OCI-M1 (cell line): ENCODE measurements at regions not wholly inside any gene's neighbourhood (a gene's known extent, or its start where the extent isn't known, plus 50 kb on each side); places are given as distances from the start of the nearest gene placed in this dataset.

Experiments
- DNase-seq: peaks from one replicate; lab custom pipeline; 2025; lab: John Stamatoyannopoulos, UW

DNA sequence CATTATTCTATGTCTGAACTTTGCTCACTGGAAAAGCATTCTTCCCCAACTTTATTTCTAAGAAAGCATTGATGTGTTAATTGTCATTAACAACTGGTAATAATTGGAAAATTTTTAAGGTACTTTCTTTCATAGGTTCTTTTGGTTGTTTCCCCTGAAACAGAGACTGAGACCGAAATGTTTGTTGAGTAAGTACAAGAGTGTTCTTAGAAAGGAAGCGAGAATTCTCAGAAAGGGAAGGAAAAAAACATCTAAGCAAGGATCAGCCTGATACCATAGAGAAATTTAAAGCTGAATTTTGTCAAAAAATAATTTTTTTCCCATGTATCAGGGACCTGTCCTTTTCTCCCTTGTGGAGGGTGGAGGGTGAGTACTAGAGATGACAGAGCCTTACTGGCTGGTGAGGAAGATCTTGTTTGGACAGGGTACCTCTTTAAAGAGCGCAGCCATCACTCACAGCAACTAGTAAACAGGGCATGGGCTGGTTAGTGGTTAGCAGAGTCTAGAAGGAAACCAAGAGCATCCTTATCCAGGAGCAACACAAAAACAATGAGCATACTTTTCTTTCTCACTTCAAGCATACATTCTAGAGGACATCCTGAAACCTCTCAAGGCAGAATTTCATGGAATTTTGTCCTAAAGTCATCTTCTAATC lies 898.5 kb downstream of the DNAH5 start:
- peak; percentile 16 for DNase-seq

DNA sequence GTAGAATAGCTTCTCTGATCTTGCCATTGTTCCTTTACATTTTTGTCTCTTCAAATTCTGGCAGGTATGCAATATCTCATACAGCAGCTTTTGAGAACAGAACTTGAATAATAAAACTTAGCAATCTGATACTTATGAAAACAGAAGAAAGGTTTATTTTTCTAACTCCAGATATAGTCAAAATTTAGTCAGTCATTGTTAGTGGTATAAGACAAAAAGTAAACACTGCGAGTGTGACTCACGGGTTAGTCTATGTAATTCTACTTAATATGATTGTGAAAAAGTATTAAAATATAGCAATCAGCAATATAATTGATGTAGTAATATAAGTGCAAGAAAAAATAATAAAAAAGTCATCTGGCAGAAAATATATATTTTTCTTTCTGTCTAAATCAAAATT lies 910.4 kb downstream of the DNAH5 start:
- DNase-seq, result no peak

DNA sequence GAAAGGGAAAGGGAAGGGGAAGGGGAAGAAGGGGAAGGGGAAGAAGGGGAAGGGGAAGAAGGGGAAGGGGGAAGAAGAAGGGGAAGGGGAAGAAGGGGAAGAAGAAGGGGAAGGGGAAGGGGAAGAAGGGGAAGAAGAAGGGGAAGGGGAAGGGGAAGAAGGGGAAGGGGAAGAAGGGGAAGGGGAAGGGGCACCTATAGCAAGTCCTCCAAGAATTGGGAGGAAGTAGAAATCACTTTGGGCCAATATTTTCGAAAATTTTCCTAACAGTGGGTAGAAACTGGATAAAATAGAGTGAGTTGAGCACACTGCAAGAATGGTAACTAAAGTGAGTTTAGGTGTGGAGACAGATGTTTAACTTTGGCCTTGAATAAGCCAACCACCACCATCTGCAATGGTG lies 915.3 kb downstream of the DNAH5 start:
- no peak for DNase-seq

DNA sequence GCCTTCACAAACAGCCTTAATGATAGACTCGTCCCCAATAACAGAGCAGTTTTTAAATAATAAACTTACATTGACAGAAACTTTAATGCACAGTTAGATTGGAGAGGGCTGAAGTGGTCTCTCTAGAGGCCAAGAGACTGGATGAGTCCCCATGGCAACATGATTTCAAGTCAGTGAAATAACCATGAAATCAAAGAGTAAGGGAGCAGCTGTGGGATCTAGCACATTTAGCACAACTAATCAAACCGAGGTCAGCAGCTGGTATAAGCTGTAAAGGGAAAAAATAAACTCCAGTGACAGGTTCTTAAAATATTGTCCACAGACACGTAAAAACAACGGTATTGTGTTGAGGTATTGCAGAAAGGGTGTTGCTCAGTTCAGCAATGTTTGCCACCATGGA lies 916.6 kb downstream of the DNAH5 start:
- DNase-seq, result no peak

DNA sequence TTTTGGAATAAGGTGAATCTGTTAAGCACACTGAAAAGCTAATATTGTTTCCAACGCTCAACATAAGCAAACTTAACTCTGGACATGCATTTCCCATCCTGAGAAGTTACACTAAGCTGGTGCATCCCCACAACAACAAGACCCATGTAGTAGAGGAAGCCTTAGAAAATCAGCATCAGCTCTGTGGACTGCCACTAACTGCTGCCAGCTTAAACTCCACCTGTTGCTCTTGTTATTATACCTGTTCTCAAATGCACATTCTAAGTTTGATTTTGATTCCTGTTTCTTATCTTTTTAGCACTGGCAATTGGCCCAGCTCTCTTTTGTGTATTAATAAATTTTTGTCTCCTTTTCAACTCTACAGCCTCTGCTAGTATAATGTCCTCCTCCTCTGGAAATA lies 924.8 kb downstream of the DNAH5 start:
- no peak for DNase-seq

DNA sequence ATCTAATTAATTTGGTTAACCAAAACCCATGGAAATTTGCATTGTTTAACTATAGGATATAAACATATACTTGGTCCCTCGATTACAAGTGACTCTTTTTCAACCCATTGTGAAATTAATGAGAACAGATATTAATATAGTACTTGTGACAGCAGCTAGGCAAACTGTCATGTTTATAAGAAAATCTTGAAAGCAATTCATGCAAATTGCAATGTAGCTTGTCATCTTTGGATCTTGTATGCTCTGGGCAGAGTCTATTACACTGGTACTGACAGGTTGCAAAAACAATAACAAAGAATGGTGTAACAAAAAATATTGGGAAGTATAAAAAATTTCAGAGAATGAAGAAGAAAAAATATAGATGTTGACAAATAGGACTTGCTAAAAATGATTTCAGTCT lies 941.0 kb downstream of the DNAH5 start:
- DNase-seq, result no peak

DNA sequence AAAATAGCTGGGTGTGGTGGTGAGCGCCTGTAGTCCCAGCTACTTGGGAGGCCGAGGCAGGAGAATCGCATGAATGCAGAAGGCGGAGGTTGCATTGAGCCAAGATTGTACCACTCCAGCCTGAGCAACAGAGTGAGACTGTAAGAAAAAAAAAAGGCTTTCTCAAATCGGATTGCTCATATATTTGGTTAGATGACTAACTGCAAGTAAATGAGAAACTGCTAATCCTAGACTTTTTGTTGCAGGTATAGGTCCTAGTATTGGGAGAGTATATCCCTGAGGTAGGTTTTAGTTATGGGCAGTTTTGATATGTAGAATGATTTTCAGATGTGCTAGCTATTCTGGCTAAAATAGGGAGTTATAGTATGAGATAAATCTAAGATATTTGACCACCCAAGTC lies 944.8 kb downstream of the DNAH5 start:
- no peak for DNase-seq

DNA sequence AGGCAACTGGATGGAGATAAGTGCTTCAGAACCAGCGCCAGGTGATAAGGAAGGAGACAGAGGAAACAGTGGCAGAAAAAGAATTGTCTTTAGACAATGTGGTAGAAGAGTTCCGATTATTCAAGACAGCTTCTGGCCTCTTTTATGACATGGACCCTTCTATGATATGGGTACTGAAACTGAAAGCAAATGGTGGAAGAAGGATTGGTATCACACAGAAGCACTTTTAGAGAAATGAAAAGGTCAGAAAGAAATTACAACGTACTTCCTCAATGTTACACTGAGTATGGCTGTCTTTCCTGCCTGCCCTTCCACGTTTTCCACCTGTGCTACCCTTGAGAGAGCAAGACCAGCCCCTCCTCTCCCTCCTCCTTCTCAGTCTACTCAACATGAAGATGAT lies 959.3 kb downstream of the DNAH5 start:
- DNase-seq, result peak; percentile 11

DNA sequence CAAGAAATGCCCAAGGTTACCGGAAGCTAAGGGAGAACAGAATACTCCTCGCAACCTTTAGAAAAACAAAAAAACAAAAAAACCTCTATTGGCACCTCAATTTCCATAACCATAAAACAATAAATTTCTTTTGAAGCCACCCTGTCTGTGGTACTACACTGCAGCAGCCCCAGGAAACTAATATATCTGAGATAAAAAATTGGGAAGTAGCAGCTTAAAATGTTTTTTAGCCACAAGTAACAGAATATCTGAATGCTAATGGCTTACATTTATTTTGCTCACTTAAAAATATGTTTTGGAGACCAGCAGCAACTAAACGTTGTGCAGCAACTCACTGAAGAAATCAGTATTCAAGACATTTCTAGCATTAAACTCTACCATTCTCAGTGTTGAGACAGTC lies 969.6 kb downstream of the DNAH5 start:
- no peak for DNase-seq

DNA sequence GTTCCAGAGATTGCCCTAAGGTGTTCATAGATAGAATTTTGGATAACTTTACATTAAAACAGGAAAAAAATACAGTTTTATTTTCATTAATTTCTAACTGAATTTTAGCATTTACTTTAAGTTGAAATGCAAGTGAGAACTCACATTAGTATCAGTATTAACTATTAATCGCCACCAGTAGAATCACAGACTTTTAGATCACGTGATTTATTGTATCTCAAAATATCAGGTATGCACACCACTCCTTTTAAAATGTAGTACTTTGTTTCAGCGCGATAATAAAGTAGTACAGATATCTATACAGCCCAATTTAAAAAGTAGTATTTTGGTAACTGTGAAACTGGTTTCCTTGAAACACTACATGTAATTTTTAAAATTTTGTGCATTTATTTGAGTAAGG lies 978.7 kb downstream of the DNAH5 start:
- DNase-seq, result no peak

DNA sequence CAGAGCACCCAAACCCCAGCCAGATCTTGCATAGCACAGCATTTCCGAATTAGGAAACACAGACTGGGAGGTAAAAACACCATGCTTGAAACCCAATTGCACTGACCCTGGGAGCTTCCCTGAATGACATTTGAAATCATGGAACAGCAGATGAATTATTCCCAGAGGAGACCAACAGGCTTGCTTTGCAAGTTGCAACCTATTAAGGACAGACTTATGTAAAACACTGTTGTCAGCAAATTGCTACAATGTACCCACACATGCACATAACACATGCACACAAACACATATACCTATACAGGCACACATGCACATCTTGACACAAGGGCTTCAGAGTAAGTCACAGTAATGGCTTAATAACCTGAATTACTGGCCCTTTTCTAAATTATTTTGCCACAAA lies 984.8 kb downstream of the DNAH5 start:
- no peak for DNase-seq

DNA sequence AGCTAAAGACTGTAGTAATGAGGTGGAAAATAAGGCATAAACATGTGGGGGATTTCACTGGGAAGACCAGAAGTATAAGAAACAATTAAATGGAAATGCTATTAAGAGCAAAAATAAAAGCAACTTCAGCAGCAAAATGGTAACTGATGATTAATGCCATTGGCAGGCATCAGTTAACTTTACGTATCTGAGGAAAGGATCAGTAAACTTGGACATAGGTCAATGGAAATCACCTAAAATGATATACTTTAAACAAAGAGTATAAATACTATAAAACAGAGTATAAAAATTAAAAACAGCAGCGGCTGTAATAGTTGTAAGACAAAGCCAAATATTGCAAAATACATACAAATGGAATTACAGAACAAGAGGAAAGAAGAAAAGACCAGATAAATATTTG lies 992.1 kb downstream of the DNAH5 start:
- no peak for DNase-seq

DNA sequence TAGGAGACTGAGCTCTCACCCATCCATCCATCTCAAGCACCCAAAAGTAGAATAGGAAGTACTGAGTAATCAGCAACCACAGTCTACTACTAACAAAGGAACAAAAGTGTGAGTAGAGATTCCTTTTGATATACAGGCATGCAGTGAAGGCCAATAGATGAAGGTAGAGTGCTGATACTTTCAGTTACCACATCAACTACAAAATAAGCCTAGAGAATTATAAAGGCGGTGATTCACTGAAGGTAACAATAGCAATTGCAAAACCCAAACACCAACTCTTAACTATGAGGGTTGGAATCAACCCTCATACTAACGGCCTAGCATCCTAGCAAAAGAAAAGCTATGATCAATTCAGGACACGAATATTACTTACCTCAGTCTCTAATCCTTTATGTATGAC lies 992.6 kb downstream of the DNAH5 start:
- no peak for DNase-seq

DNA sequence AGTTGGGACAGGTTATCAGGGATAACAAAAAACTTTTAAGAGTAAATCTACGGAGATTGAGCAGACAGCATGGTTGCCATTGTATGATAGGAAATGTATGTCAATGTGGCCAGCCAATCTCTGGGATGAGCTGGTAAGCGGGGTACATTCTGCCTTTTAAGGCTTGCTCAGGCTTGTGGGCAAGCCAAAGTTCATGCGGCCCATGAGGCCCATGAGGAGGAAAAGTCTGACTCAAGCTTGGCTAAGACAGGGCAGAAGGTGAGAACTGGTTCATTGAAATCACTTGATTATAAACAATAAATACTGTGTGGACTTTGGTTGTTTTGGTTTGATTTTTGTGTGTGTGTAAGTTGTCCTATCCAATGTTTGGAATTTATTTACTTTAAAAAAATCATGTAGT lies 997.1 kb downstream of the DNAH5 start:
- no peak for DNase-seq

DNA sequence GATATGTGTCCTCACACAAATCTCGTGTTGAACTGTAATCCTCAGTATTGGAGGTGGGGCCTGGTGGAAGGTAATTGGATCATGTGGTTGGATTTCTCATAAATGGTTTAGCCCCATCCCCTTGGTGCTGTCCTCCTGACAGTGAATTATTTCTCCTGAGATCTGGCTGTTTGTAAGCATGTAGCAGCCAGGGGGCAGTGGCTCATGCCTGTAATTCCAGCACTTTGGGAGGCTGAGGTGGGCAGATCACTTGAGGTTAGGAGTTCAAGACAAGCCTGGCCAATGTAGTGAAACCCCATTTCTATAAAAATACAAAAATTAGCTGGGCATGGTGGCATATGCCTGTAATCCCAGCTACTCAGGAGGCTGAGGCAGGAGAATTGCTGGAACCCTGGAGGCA lies 999.0 kb downstream of the DNAH5 start:
- peak; percentile 17 for DNase-seq

DNA sequence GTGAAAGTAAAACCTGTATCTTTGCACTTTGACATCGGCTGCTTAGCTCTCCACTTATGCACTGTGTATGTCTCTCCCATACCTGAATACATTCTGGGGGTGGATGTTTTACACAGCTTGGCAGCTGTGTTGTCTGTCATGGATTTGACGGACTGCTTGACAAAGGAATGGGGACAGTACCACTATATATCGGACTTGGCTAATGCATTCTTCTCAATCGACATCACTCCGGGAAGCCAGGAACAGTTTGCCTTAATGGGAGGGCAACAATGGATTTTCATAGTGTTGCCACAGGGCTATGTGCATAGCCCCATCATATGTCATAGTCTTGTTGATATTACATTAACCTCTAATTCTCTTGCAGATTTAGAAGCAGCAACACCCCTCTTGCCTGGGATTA lies 1008.3 kb downstream of the DNAH5 start:
- no peak for DNase-seq

DNA sequence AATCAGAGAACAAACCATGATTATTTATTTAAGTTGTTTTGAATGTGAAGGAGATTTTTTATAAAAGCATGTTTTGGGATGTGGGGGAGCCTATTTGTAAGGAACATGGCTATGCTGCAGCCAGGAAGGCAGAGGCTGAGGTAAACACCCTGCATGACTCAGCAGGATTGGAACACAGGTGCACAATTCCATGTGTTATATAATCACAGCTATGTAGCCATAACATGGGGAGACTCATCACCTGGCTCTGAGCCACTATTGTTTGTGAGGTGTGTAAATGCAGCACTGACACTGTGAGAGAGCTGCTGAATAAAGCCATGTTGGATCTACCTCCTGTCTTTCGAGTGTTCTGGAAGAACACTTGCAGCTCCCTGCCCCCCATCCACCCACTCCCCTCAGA lies 1009.8 kb downstream of the DNAH5 start:
- no peak for DNase-seq

DNA sequence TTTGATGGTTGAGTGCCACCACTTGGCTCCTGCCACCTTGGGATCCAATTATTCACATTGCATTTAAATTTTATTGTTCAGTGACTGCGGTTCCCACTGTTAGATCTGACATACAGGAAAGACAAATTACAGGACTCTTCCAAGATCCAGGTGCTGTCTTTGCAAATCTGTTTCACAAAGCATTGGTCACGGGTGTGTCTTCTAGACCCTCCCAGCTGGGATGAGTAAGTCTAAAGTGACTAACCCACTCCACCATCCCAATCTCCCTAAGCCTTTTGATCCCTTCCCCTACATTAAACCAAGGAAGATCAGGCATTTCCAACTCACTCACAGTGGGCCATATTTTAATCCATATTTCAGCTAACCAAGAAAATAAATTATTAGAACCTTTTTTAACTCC lies 1016.3 kb upstream of the CTNND2 start:
- DNase-seq, result no peak

DNA sequence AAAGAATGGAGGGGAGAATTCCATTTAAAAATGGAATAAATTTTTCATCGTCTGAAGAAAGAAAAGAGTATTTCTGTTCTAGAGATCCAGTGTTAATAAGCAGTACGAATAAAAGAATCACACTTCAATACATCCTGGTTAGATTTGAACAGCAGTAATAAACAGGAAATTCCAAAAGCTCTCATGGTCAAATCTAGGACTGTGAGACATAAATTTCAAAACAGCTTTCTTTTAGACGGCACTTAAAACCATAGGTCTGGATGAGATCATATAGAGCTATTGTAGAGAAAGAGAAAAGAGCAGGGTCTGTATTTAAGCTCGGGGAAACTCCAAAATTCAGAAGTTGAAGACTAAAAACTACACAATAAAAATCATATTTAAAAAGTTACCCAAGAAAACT lies 1006.9 kb upstream of the CTNND2 start:
- peak; percentile 44 for DNase-seq

DNA sequence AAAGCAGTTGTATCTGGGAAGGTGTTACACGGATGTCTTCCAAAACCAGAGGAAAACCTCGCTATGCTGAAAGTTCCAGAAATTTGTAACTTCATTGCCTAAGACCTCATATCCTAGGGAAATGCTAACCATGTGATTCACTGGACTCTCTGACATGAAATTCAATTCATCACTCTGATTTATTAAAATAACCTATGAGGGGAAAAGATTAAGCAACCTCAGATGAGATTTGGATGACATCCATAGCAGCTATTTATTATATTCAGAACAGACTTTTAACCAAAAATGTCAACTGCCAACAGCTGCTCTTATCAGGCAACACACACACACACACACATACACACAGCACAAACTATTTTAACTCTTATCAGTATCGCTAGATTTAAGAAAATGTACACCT lies 1006.4 kb upstream of the CTNND2 start:
- peak; percentile 51 for DNase-seq

DNA sequence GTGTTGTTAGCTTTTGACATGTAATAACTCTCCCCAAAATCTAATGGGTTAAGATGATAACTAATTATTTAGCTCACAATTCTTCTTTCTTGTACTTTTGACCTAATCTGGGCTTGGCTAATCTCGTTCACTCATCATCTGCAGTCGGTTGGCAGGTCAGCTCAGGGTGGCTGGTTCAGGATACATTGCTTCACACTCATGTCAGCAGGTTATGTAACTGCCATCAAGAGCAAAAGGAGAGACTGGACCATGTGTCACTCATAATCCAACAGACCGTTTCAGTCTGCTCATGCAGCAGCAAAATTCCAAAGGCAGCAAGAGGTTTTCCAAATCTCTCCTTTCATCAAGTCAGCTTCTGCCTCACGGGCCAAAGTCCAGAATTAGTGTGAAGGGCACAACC lies 998.4 kb upstream of the CTNND2 start:
- no peak for DNase-seq

DNA sequence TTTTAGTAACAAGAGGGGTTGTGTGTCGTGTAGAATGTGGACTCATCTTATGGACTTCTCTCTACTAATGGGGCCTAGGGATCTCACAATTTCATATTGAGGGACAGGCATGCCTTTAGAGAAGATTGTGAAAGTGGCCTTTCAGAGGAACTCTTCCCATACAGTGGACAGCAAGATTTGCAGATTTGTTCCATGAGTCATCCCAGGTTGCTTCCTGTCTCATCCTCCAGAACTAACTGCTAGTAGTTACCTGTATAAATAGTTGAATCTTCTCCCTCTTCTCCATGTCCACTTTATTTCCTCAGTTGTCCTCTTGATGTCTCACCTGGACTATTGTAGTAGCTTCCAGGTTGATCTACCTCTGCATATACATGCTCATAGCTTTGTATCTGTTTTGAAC lies 997.5 kb upstream of the CTNND2 start:
- DNase-seq, result no peak

DNA sequence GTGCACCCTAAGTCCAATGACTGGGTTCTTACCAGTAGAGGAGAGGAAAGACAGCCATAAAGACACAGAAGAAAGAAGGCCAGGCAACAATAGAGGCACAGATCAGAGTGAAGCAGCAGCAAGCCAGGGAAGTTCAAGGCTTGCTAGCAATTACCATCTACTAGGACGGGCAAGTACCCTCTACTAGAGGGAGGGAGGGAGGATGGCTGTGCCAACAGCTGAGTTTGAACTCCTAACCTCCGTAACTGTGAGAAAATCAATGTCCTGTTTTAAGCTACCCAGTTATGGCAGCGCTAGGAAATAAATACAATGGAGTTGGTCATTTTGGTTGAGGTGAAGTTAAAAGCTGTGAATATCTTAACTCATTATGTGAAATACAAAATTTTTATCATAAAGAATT lies 991.8 kb upstream of the CTNND2 start:
- DNase-seq, result no peak

DNA sequence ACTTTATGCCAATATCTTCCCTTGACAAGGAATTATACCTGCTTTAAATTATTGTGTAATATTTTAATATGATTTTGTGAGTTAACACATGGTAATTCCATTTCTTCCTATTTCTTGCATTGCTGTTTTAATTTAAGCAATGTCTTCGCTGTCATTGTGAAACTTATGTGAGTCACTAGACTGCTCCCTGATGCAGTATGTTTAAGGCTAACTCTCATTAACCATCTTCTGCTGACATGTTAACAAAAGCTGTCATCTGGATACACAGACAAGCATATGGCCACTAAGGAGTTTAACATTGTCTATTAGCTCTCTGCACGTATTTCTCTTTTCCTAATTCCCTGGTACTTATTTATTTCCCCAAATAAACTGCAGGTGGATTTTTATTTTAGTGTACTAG lies 980.8 kb upstream of the CTNND2 start:
- DNase-seq, result no peak

DNA sequence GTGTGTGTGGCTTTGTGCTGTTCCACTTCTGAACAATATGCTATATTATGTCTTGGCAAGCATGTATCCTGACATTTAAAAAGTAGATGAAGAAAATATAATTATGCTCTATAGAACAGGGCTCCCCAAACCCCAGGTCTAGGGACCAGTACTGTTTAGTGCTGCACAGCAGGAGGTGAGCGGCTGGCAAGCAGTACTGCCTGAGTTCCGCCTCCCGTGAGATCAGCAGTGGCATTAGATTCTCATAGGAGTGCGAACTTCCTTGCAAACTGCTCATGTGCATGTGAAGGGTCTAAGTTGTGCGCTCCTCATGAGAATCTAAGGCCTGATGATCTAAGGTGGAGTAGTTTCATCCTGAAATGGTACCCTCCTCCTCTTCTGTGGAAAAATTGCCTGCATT lies 979.1 kb upstream of the CTNND2 start:
- DNase-seq, result no peak
